HCT116 (cell line): ENCODE measurements at regions not wholly inside any gene's neighbourhood (a gene's known extent, or its start where the extent isn't known, plus 50 kb on each side); places are given as distances from the start of the nearest gene placed in this dataset.

Source experiments
- ATAC-seq: fragments of 200-7000 bp; cut with Tn5 transposase; 2 replicates; pipeline ENCODE4 v1.9.1; 2020; ENCODE audit warnings: mild to moderate bottlenecking, moderate library complexity
- BruUV-seq: library from RNA; stranded (reverse); fragments of 400-500 nt; replicated peaks from 2 replicates; lab custom pipeline; 2021; lab: Mats Ljungman, UMichigan
- CTCF ChIA-PET: fragments of 300-600 bp; sonication (Branson Sonifier 250); formaldehyde crosslinking; loops from one replicate; lab custom pipeline; 2021; ENCODE audit warnings: antibody characterized with exemption; lab: Charles Lee
- POLR2A ChIA-PET: fragments of 300-600, 350-600 bp; sonication (Branson Sonifier 250); formaldehyde crosslinking; loops from one replicate; lab custom pipeline; 2021; ENCODE audit warnings: antibody characterized with exemption; lab: Charles Lee
- RAD21 ChIA-PET, 2 experiments: fragments of 300-600 bp; sonication (Branson Sonifier 250); formaldehyde crosslinking; loops; one replicate each; lab custom pipeline; 2023; ENCODE audit warnings: low total read pairs in 2 of 2; ENCODE audit not compliant: uncharacterized antibody in 2 of 2, unreplicated experiment in 2 of 2, low non-redundant PET in 1 of 2; lab: Charles Lee
- DNase-seq: peaks from one replicate; pipeline ENCODE4 v3.0.0-alpha.2; 2010; ENCODE audit warnings: low read depth, low spot score
- H2AFZ ChIP-seq: fragments of 200-600 bp; shearing (Covaris generic), sonication (generic); 2 replicates; pipeline ENCODE4 v1.6.1; 2017; ENCODE audit warnings: low read depth, mixed run types, mixed read lengths, antibody characterized with exemption, low read length; ENCODE audit not compliant: poor library complexity, severe bottlenecking
- H3K27ac ChIP-seq: 2 replicates; pipeline ENCODE4 v1.5.1; 2012; ENCODE audit warnings: low read depth, low read length
- H3K27me3 ChIP-seq: fragments of 200-600 bp; sonication (generic); 2 replicates; pipeline ENCODE4 v1.6.1; 2016; ENCODE audit warnings: mixed run types, low read length, mixed read lengths; ENCODE audit not compliant: insufficient read depth
- H3K36me3 ChIP-seq, 2 experiments: fragments of 200-500 bp in 1 of 2; fragments of 200-600 bp in 1 of 2; sonication (Bioruptor generic) in 1 of 2; sonication (generic) in 1 of 2; 2 replicates each; pipeline versions ENCODE4 v1.5.1 to v1.6.1; 2014 to 2016; ENCODE audit warnings: low read length in 2 of 2, inconsistent platforms in 1 of 2, mixed read lengths in 1 of 2, mixed run types in 1 of 2; ENCODE audit not compliant: insufficient read depth in 2 of 2, control insufficient read depth in 1 of 2
- H3K4me1 ChIP-seq, 2 experiments: fragments of 200-600 bp in 1 of 2; sonication (generic) in 1 of 2; 2 replicates each; pipeline versions ENCODE4 v1.5.1 to v1.6.1; 2012 to 2017; ENCODE audit warnings: low read length in 2 of 2, inconsistent platforms in 1 of 2, mild to moderate bottlenecking in 1 of 2, mixed read lengths in 1 of 2, mixed run types in 1 of 2, moderate library complexity in 1 of 2; ENCODE audit not compliant: insufficient read depth in 2 of 2, control insufficient read depth in 1 of 2
- H3K4me2 ChIP-seq: fragments of 200-600 bp; sonication (generic); 2 replicates; pipeline ENCODE4 v1.6.1; 2017; ENCODE audit warnings: mixed run types, low read length, mixed read lengths
- H3K4me3 ChIP-seq, 2 experiments: fragments of 200-600 bp in 1 of 2; sonication (generic) in 1 of 2; replicated peaks in 1 of 2; 2 replicates each; pipeline ENCODE4 v1.5.1; 2011 to 2016; ENCODE audit warnings: low read length in 2 of 2, control low read depth in 1 of 2, low read depth in 1 of 2, mild to moderate bottlenecking in 1 of 2, mixed read lengths in 1 of 2, mixed run types in 1 of 2
- H3K79me2 ChIP-seq: fragments of 200-600 bp; sonication (generic); 2 replicates; pipeline ENCODE4 v1.6.1; 2017; ENCODE audit warnings: mild to moderate bottlenecking, mixed run types, low read length, moderate library complexity, mixed read lengths; ENCODE audit not compliant: insufficient read depth
- H3K9ac ChIP-seq: fragments of 200-600 bp; sonication (generic); 2 replicates; pipeline ENCODE4 v1.6.1; 2016; ENCODE audit warnings: low read length, mixed read lengths
- H3K9me2 ChIP-seq: fragments of 200-600 bp; sonication (generic), shearing (Covaris generic); 2 replicates; pipeline ENCODE4 v1.6.1; 2017; ENCODE audit warnings: mixed run types, mild to moderate bottlenecking, moderate library complexity; ENCODE audit not compliant: insufficient read depth
- H3K9me3 ChIP-seq, 2 experiments: fragments of 200-500 bp in 1 of 2; fragments of 200-600 bp in 1 of 2; sonication (Bioruptor generic) in 1 of 2; sonication (generic) in 1 of 2; 2 replicates each; pipeline ENCODE4 v1.6.1; 2014 to 2017; ENCODE audit warnings: low read length in 2 of 2, mixed read lengths in 2 of 2, inconsistent platforms in 1 of 2, low read depth in 1 of 2, mild to moderate bottlenecking in 1 of 2, mixed run types in 1 of 2, moderate library complexity in 1 of 2; ENCODE audit not compliant: control insufficient read depth in 1 of 2, insufficient read depth in 1 of 2
- H4K20me1 ChIP-seq: fragments of 200-600 bp; sonication (generic), shearing (Covaris generic); 2 replicates; pipeline ENCODE4 v1.6.1; 2017; ENCODE audit warnings: mixed run types, mild to moderate bottlenecking, moderate library complexity; ENCODE audit not compliant: insufficient read depth
- EGR1 ChIP-seq: IDR thresholded peaks from 2 replicates; pipeline ENCODE4 v1.6.1; 2012; ENCODE audit warnings: low read depth
- ELF1 ChIP-seq: IDR thresholded peaks from 2 replicates; pipeline ENCODE4 v1.6.1; 2012; ENCODE audit warnings: low read depth, borderline replicate concordance
- EZH2 ChIP-seq: fragments of 200-600 bp; sonication (generic); IDR thresholded peaks from 2 replicates; pipeline ENCODE4 v1.6.1; 2017; ENCODE audit warnings: antibody characterized with exemption, mixed run types
- POLR2A ChIP-seq: IDR thresholded peaks from 2 replicates; pipeline ENCODE4 v1.7.0; 2011; ENCODE audit warnings: borderline replicate concordance; ENCODE audit not compliant: insufficient read depth, insufficient read length; ENCODE audit errors: extremely low read depth
- POLR2AphosphoS5 ChIP-seq: IDR thresholded peaks from 2 replicates; pipeline ENCODE4 v1.6.1; 2011; ENCODE audit warnings: mild to moderate bottlenecking, low read depth, low read length, moderate library complexity
- RAD21 ChIP-seq: IDR thresholded peaks from 2 replicates; pipeline ENCODE4 v1.6.1; 2012; ENCODE audit warnings: low read depth, mild to moderate bottlenecking
- TCF7L2 ChIP-seq: IDR thresholded peaks from 2 replicates; pipeline ENCODE4 v1.7.0; 2011; ENCODE audit warnings: borderline replicate concordance, inconsistent platforms; ENCODE audit not compliant: insufficient read depth, insufficient read length; ENCODE audit errors: extremely low read depth
- ZFX ChIP-seq: fragments of 450-650 bp; IDR thresholded peaks from 2 replicates; pipeline ENCODE4 v1.6.1; 2017
- intact Hi-C: fragments of 100-400 bp; cut with micrococcal nuclease; formaldehyde crosslinking; loops from 2 replicates; pipeline ENCODE4 v1.10.0; 2022
- TF ChIP-seq, protein P1 (sequence below): IDR thresholded peaks from 2 replicates; pipeline ENCODE4 v1.6.1; 2012
- TF ChIP-seq, protein P2 (sequence below), 3 experiments: fragments of 200-600 bp in 1 of 3; sonication (generic) in 1 of 3; IDR thresholded peaks in 2 of 3; conservative IDR thresholded peaks in 1 of 3; 2 replicates each; pipeline ENCODE4 v1.5.1; 2012 to 2017; ENCODE audit warnings: low read depth in 2 of 3, low read length in 2 of 3, antibody characterized with exemption in 1 of 3, borderline replicate concordance in 1 of 3, control low read depth in 1 of 3, mild to moderate bottlenecking in 1 of 3, mixed read lengths in 1 of 3, mixed run types in 1 of 3, moderate library complexity in 1 of 3; ENCODE audit not compliant: insufficient read depth in 1 of 3

- TF ChIP-seq EGR1 (no peak), TCF7L2 (no peak), ELF1 (no peak)
- TF ChIP-seq, all 23 proteins: peak for 0
These were observed 228.5 kb upstream of the AJAP1 start (continued) for GRCh38 chr1:4425892-4426291.

GRCh38 chr1:4428711-4429110 is 225.7 kb upstream of the AJAP1 start:
- Histone ChIP-seq H3K27me3 (no peaks in the 10 kb centered on the region), H4K20me1 (no peaks in the 10 kb centered on the region), H3K4me3 (no peak overlapping the region), H3K9me3 (peaks cover 0 to 3% of the 10 kb centered on the region in 2 experiments; a peak in 1 of 4 replicates), H3K27ac (no peak overlapping the region), H3K4me2 (no peak overlapping the region), H3K4me1 (no peaks in the 10 kb centered on the region), H3K9me2 (no peaks in the 10 kb centered on the region), H2AFZ (no peak overlapping the region), H3K36me3 (no peaks in the 10 kb centered on the region), H3K9ac (no peak overlapping the region), H3K79me2 (no peaks in the 10 kb centered on the region)
- ChIA-PET RAD21 (no interaction called here), CTCF (no interaction called here), POLR2A (no interaction called here)
- TF ChIP-seq POLR2A (no peak), POLR2AphosphoS5 (no peak), ZFX (no peak), EZH2 (no peak), RAD21 (no peak)
- TF ChIP-seq, protein P1, sequence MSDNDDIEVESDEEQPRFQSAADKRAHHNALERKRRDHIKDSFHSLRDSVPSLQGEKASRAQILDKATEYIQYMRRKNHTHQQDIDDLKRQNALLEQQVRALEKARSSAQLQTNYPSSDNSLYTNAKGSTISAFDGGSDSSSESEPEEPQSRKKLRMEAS = no peak
- TF ChIP-seq, protein P2, sequence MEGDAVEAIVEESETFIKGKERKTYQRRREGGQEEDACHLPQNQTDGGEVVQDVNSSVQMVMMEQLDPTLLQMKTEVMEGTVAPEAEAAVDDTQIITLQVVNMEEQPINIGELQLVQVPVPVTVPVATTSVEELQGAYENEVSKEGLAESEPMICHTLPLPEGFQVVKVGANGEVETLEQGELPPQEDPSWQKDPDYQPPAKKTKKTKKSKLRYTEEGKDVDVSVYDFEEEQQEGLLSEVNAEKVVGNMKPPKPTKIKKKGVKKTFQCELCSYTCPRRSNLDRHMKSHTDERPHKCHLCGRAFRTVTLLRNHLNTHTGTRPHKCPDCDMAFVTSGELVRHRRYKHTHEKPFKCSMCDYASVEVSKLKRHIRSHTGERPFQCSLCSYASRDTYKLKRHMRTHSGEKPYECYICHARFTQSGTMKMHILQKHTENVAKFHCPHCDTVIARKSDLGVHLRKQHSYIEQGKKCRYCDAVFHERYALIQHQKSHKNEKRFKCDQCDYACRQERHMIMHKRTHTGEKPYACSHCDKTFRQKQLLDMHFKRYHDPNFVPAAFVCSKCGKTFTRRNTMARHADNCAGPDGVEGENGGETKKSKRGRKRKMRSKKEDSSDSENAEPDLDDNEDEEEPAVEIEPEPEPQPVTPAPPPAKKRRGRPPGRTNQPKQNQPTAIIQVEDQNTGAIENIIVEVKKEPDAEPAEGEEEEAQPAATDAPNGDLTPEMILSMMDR (IDR thresholded peaks at IDR 0.05 in 2 of 3, conservative IDR thresholded peaks at IDR 0.05 in 1 of 3; ENCODE audit: borderline replicate concordance in 1 of 3, insufficient read depth in 1 of 3, low read depth in 2 of 3, low read length in 2 of 3) = no peak
- no TSS peak for BruUV-seq
- DNase-seq (no peak), ATAC-seq (no peak)
- intact Hi-C loops = no loop called here
